Mucosa of descending colon (tissue), 3 donors: ENCODE measurements at regions not wholly inside any gene's neighbourhood (a gene's known extent, or its start where the extent isn't known, plus 50 kb on each side); places are given as distances from the start of the nearest gene placed in this dataset.
A peak's percentile ranks its signal among the peaks of the same experiment; 100 is the strongest.
"Not testable (repeated sequence)": the region's sequence is repeated elsewhere in the genome, so short reads cannot be mapped to it uniquely, and the experiment has no call there.

Source experiments
- ATAC-seq: fragments of 200-7000 bp; cut with Tn5 transposase; one replicate; pipeline ENCODE4 v1.9.1; 2020; ENCODE audit warnings: mild to moderate bottlenecking, moderate library complexity
- DNase-seq, 3 donors: peaks; one replicate each; pipeline ENCODE4 v3.0.0-alpha.2; 2020
- H3K36me3 ChIP-seq: fragments of 200-600 bp; one replicate; pipeline ENCODE4 v1.8.0; 2021; ENCODE audit warnings: low read depth, mild to moderate bottlenecking
- H3K4me1 ChIP-seq: fragments of 200-600 bp; one replicate; pipeline ENCODE4 v1.8.0; 2021; ENCODE audit warnings: low read depth, mild to moderate bottlenecking
- H3K4me3 ChIP-seq: fragments of 200-600 bp; one replicate; pipeline ENCODE4 v1.8.0; 2021; ENCODE audit warnings: mild to moderate bottlenecking
- H3K9me3 ChIP-seq: fragments of 200-600 bp; one replicate; pipeline ENCODE4 v1.8.0; 2021; ENCODE audit warnings: mild to moderate bottlenecking
- CTCF ChIP-seq: fragments of 200-600 bp; IDR thresholded peaks from one replicate; pipeline ENCODE4 v1.8.0; 2022; ENCODE audit warnings: antibody characterized with exemption, mild to moderate bottlenecking
- intact Hi-C, 2 donors: fragments of 100-400 bp; cut with DNase I in 1 of 2; cut with micrococcal nuclease in 1 of 2; formaldehyde crosslinking; loops; one replicate each; pipeline versions ENCODE4 v1.11.0 to v1.11.1; 2022; cut with DNase I, micrococcal nuclease
- donor health status: DM: no; HTN: no; CAD: no; lungs with moderate emphysema.
- donor health status: DM: no; HTN: no; CAD: no.
- donor health status: DM: no; HTN: yes; CAD: no.

GRCh38 chrY:12421788-12422124 lies 279.3 kb upstream of the USP9Y start:
- intact Hi-C loops, result no loop called here
- no peak for DNase-seq
- Histone ChIP-seq H3K4me3 (no peak overlapping the region), H3K9me3 (no peaks in the 10 kb centered on the region), H3K4me1 (no peaks in the 10 kb centered on the region), H3K36me3 (no peaks in the 10 kb centered on the region)
- ATAC-seq, result no peak
- no peak for TF ChIP-seq CTCF

GRCh38 chrY:12422536-12422935 lies 278.5 kb upstream of the USP9Y start:
- H3K4me3 ChIP-seq, result no peak overlapping the region
- no peaks in the 10 kb centered on the region for H3K9me3 ChIP-seq
- H3K4me1 ChIP-seq, result no peaks in the 10 kb centered on the region
- ATAC-seq, result no peak
- no peak for TF ChIP-seq CTCF
- H3K36me3 ChIP-seq, result no peaks in the 10 kb centered on the region
- intact Hi-C loops, result no loop called here
- no peak for DNase-seq

- no peak for ATAC-seq
- no peaks in the 10 kb centered on the region for H3K9me3 ChIP-seq
- TF ChIP-seq CTCF, result no peak
- H3K4me1 ChIP-seq, result no peaks in the 10 kb centered on the region
- DNase-seq, result no peak
- intact Hi-C loops, result no loop called here
- H3K4me3 ChIP-seq, result no peak overlapping the region
- no peaks in the 10 kb centered on the region for H3K36me3 ChIP-seq
Measured at GRCh38 chrY:12423416-12424252, 277.4 kb upstream of the USP9Y start.

- DNase-seq, result no peak
- Histone ChIP-seq H3K4me3 (no peak overlapping the region), H3K36me3 (no peaks in the 10 kb centered on the region), H3K4me1 (no peaks in the 10 kb centered on the region), H3K9me3 (no peaks in the 10 kb centered on the region)
- no peak for ATAC-seq
- intact Hi-C loops, result no loop called here
- TF ChIP-seq CTCF, result no peak
Measured at GRCh38 chrY:12425506-12425905, 275.5 kb upstream of the USP9Y start.

DNA sequence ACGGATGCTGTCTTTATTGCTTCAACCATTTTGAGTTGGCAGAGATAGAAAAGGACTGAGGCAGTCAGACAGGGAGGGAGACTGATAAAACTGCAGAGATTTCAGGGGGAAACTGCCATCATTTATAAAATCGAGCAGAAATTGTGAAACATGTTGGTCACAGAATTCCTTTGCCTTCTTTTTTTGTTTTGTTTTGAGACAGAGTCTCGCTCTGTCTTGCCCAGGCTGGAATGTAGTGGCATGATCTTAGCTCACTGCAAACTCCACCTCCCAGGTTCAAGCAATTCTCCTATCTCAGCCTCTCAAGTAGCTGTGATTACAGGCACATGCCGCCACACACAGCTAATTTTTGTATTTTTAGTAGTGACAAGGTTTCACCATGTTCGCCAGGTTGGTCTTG lies 273.7 kb upstream of the USP9Y start:
- Histone ChIP-seq H3K9me3 (no peaks in the 10 kb centered on the region), H3K4me3 (no peak overlapping the region), H3K4me1 (no peaks in the 10 kb centered on the region), H3K36me3 (no peaks in the 10 kb centered on the region)
- DNase-seq (no peak), ATAC-seq (no peak)
- intact Hi-C loops, result no loop called here
- TF ChIP-seq CTCF, result no peak

DNA sequence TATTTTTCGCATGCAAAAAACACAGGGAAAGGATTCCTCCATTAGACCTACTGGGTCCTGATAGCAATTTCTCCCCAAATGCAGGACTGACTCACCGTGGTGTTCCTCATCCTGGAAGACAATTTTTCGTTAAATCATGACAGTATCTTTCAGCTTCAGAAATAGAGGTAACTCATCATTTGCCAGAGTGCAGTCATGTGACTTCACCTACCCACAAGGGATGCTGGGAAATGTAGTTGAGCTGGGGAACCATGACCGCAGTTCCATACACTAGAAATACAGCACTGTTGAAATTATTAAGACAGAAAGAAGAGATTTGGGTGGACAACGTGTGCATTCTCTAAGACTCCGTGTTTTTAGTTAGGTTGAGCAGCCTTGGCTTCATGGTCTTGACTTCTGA lies 269.5 kb upstream of the USP9Y start:
- no peaks in the 10 kb centered on the region for H3K9me3 ChIP-seq
- intact Hi-C loops, result no loop called here
- no peak overlapping the region for H3K4me3 ChIP-seq
- no peak for DNase-seq
- no peaks in the 10 kb centered on the region for H3K4me1 ChIP-seq
- no peak for ATAC-seq
- TF ChIP-seq CTCF, result no peak
- no peaks in the 10 kb centered on the region for H3K36me3 ChIP-seq

DNA sequence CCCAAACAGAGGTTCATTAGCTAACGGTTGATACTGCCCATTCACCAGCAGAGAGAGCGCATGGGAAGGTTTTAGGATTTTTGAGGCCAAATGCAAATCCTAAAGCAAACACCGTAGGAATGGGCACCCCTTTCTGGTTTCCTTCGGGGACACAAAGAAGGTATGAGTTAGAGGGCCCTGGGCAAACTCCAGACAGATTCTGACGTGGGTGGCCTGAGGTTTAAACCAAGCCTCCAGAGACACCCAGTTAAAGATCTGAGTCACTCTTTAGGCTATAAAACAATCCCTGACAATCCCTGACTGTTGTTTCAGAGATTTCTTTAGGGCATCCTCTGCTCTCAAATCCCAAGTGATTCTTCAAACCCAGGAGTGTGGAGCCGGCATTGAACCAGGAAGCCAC lies 262.2 kb upstream of the USP9Y start:
- H3K4me1 ChIP-seq, intact Hi-C loops, DNase-seq, H3K36me3 ChIP-seq, H3K9me3 ChIP-seq, H3K4me3 ChIP-seq: not testable (repeated sequence)
- peak; percentile 25 for ATAC-seq
